SU-DHL-6 (cell line): ENCODE measurements at regions not wholly inside any gene's neighbourhood (a gene's known extent, or its start where the extent isn't known, plus 50 kb on each side); places are given as distances from the start of the nearest gene placed in this dataset.

ENCODE experiments used
- H2AFZ ChIP-seq: fragments of 200-600 bp; sonication (generic); 2 replicates; pipeline ENCODE4 v1.6.1; 2014; ENCODE audit warnings: low read depth, mild to moderate bottlenecking, moderate library complexity, mixed read lengths, antibody characterized with exemption, low read length; ENCODE audit not compliant: severe bottlenecking
- H3F3A ChIP-seq: fragments of 200-600 bp; shearing (Covaris generic); 2 replicates; pipeline ENCODE4 v1.6.0; 2016; ENCODE audit warnings: antibody characterized with exemption, mild to moderate bottlenecking; ENCODE audit not compliant: insufficient read depth
- H3K27ac ChIP-seq: fragments of 200-600 bp; sonication (generic); 2 replicates; pipeline ENCODE4 v1.5.1; 2016; ENCODE audit warnings: low read depth, mild to moderate bottlenecking, low read length, moderate library complexity, mixed read lengths
- H3K27me3 ChIP-seq: fragments of 200-600 bp; sonication (generic), shearing (Covaris generic); 2 replicates; pipeline ENCODE4 v1.6.0; 2014; ENCODE audit warnings: mild to moderate bottlenecking, low read length
- H3K36me3 ChIP-seq: fragments of 200-600 bp; sonication (generic); 2 replicates; pipeline ENCODE4 v1.6.1; 2014; ENCODE audit warnings: mild to moderate bottlenecking, low read length, mixed read lengths
- H3K4me2 ChIP-seq: fragments of 300-600, 200-600 bp; shearing (Covaris generic), sonication (generic); 2 replicates; pipeline ENCODE4 v1.6.0; 2014; ENCODE audit warnings: low read length, low read depth, mild to moderate bottlenecking; ENCODE audit not compliant: poor library complexity, severe bottlenecking
- H3K4me3 ChIP-seq: fragments of 200-600 bp; sonication (generic); 2 replicates; pipeline ENCODE4 v1.5.1; 2014; ENCODE audit warnings: antibody characterized with exemption, low read length, mild to moderate bottlenecking, mixed read lengths; ENCODE audit not compliant: insufficient read depth, poor library complexity, severe bottlenecking
- H3K79me2 ChIP-seq: fragments of 200-600 bp; sonication (generic); 2 replicates; pipeline ENCODE4 v1.6.1; 2014; ENCODE audit warnings: mild to moderate bottlenecking, low read length, moderate library complexity; ENCODE audit not compliant: insufficient read depth
- H3K9ac ChIP-seq: fragments of 200-600 bp; sonication (generic); 2 replicates; pipeline ENCODE4 v1.7.0; 2014; ENCODE audit warnings: mild to moderate bottlenecking, low read length
- H3K9me2 ChIP-seq: fragments of 200-600 bp; sonication (generic); replicated peaks from 2 replicates; pipeline ENCODE4 v1.6.1; 2014; ENCODE audit warnings: low read length; ENCODE audit not compliant: insufficient read depth
- H3K9me3 ChIP-seq: fragments of 200-600 bp; sonication (generic); 2 replicates; pipeline ENCODE4 v1.6.1; 2014; ENCODE audit warnings: low read length, mixed read lengths; ENCODE audit not compliant: insufficient read depth
- H4K20me1 ChIP-seq: fragments of 200-600 bp; sonication (generic); 2 replicates; pipeline ENCODE4 v1.6.1; 2014; ENCODE audit warnings: low read depth, mild to moderate bottlenecking, antibody characterized with exemption, low read length, moderate library complexity, mixed read lengths
- CTCF ChIP-seq: fragments of 200-600 bp; sonication (generic); IDR thresholded peaks from one replicate; pipeline ENCODE4 v1.5.1; 2017; ENCODE audit warnings: antibody characterized with exemption, mild to moderate bottlenecking, low read length, moderate library complexity; ENCODE audit not compliant: insufficient read depth, poor library complexity, severe bottlenecking
- EZH2phosphoT487 ChIP-seq: fragments of 200-600 bp; sonication (generic), shearing (Covaris generic); conservative IDR thresholded peaks from 2 replicates; pipeline ENCODE4 v1.6.1; 2018; ENCODE audit warnings: mild to moderate bottlenecking, antibody characterized with exemption, low read length, moderate library complexity, mixed read lengths

GRCh38 chrX:69293776-69294601, 128.7 kb upstream of the PJA1 start:
- no peaks in the 10 kb centered on the region for H3K9me3 ChIP-seq
- no peak overlapping the region for H2AFZ ChIP-seq
- no peak for TF ChIP-seq EZH2phosphoT487
- no peak for TF ChIP-seq CTCF
- no peaks in the 10 kb centered on the region for H3K36me3 ChIP-seq
- H3K9me2 ChIP-seq = no peaks in the 10 kb centered on the region
- no peaks in the 10 kb centered on the region for H3F3A ChIP-seq
- H3K27ac ChIP-seq = no peak overlapping the region
- H3K9ac ChIP-seq = no peak overlapping the region
- H3K79me2 ChIP-seq = no peaks in the 10 kb centered on the region
- no peaks in the 10 kb centered on the region for H4K20me1 ChIP-seq
- no peak overlapping the region for H3K4me2 ChIP-seq
- no peak overlapping the region for H3K4me3 ChIP-seq
- H3K27me3 ChIP-seq = no peaks in the 10 kb centered on the region

DNA sequence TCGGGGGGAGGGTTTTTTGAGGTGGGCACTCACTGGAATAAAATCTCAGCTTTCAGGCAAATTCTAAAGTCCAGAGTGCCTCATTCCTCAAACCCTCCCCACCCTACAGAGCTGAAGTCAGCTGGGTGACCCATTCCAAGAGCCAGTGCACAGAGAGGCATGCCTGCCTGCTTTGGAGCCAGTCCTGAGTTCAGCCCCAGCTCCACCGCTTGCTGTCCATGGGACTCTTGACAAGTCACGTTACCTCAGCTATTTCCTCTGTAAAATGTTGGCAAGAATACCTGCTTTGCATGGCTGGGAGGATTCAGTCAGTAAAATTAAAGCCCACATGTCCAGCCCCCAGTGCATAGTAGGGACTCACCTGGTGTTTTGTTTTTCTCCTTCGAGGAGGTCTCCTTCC, 125.9 kb upstream of the PJA1 start:
- no peak overlapping the region for H3K4me3 ChIP-seq

GRCh38 chrX:69290292-69290691, 125.0 kb upstream of the PJA1 start:
- Histone ChIP-seq H3K9me2 (no peaks in the 10 kb centered on the region), H3K4me3 (no peak overlapping the region), H3K27ac (no peak overlapping the region), H3K9ac (no peak overlapping the region), H3K9me3 (no peaks in the 10 kb centered on the region), H2AFZ (no peak overlapping the region), H3K79me2 (no peaks in the 10 kb centered on the region), H3K27me3 (no peaks in the 10 kb centered on the region), H3F3A (no peaks in the 10 kb centered on the region), H3K4me2 (no peak overlapping the region), H4K20me1 (no peaks in the 10 kb centered on the region), H3K36me3 (no peaks in the 10 kb centered on the region)
- no peak for TF ChIP-seq EZH2phosphoT487
- TF ChIP-seq CTCF = no peak

More for the DNA sequence above, 125.9 kb upstream of the PJA1 start:
- no peak overlapping the region for H3K9ac ChIP-seq
- H3K9me2 ChIP-seq = no peaks in the 10 kb centered on the region
- TF ChIP-seq CTCF (no peak), EZH2phosphoT487 (no peak)
- H3K9me3 ChIP-seq = no peaks in the 10 kb centered on the region
- no peaks in the 10 kb centered on the region for H3K79me2 ChIP-seq
- H3F3A ChIP-seq = no peaks in the 10 kb centered on the region
- H3K36me3 ChIP-seq = no peaks in the 10 kb centered on the region
- H3K27ac ChIP-seq = no peak overlapping the region
- no peak overlapping the region for H2AFZ ChIP-seq
- H3K27me3 ChIP-seq = no peaks in the 10 kb centered on the region
- H3K4me2 ChIP-seq = no peak overlapping the region
- no peaks in the 10 kb centered on the region for H4K20me1 ChIP-seq
